ENCODE measurements at regions not wholly inside any gene's neighbourhood (a gene's known extent, or its start where the extent isn't known, plus 50 kb on each side); places are given as distances from the start of the nearest gene placed in this dataset.
A peak's percentile ranks its signal among the peaks of the same experiment; 100 is the strongest.

DNA sequence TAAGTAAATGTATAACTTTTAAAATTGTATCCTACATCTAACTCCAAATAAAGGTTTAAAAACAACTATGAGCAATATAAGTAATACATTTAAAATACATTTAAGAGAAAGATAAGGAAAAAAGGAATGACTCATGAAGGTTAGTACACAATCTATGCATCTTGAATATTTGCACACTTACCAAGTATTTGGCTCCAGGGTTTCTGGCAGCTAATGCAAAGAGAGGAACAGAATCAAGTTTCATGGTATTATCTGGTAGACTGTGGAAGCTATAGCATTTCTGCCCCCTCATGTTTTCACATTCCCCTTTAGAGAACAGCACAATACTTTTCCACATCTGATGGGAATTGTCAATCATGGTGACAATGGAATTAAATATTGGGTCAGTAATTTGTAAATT lies 132.1 kb downstream of the COX7C start:
- Histone ChIP-seq H3K36me3 (no peaks in the 10 kb centered on the region), H3K4me3 (no peak overlapping the region), H4K20me1 (ENCODE audit: low read depth) (no peaks in the 10 kb centered on the region), H3K9ac (no peak overlapping the region), H3K9me3 (ENCODE audit: low read depth) (no peaks in the 10 kb centered on the region), H3F3A (ENCODE audit: low read depth) (no peaks in the 10 kb centered on the region), H3K27ac (no peak overlapping the region), H3K4me1 (no peaks in the 10 kb centered on the region), H3K79me2 (ENCODE audit: low read depth) (no peaks in the 10 kb centered on the region), H2AFZ (replicated peaks) (no peak overlapping the region), H3K4me2 (no peak overlapping the region), H3K27me3 (no peaks in the 10 kb centered on the region)
- no peak for DNase-seq (ENCODE audit: low spot score)
- TF ChIP-seq EZH2phosphoT487 (IDR thresholded peaks at IDR 0.05), result no peak
- TF ChIP-seq, protein P1, sequence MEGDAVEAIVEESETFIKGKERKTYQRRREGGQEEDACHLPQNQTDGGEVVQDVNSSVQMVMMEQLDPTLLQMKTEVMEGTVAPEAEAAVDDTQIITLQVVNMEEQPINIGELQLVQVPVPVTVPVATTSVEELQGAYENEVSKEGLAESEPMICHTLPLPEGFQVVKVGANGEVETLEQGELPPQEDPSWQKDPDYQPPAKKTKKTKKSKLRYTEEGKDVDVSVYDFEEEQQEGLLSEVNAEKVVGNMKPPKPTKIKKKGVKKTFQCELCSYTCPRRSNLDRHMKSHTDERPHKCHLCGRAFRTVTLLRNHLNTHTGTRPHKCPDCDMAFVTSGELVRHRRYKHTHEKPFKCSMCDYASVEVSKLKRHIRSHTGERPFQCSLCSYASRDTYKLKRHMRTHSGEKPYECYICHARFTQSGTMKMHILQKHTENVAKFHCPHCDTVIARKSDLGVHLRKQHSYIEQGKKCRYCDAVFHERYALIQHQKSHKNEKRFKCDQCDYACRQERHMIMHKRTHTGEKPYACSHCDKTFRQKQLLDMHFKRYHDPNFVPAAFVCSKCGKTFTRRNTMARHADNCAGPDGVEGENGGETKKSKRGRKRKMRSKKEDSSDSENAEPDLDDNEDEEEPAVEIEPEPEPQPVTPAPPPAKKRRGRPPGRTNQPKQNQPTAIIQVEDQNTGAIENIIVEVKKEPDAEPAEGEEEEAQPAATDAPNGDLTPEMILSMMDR (IDR thresholded peaks at IDR 0.05), result no peak
- no peak overlapping the region for H3K4me3 Mint-ChIP-seq
- no peaks in the 10 kb centered on the region for H3K9me3 Mint-ChIP-seq
- H3K27me3 Mint-ChIP-seq (ENCODE audit: insufficient read depth, low read depth), result no peaks in the 10 kb centered on the region
- no peaks in the 10 kb centered on the region for H3K36me3 Mint-ChIP-seq
- no peaks in the 10 kb centered on the region for H3K4me1 Mint-ChIP-seq
- no peak overlapping the region for H3K27ac Mint-ChIP-seq

DNA sequence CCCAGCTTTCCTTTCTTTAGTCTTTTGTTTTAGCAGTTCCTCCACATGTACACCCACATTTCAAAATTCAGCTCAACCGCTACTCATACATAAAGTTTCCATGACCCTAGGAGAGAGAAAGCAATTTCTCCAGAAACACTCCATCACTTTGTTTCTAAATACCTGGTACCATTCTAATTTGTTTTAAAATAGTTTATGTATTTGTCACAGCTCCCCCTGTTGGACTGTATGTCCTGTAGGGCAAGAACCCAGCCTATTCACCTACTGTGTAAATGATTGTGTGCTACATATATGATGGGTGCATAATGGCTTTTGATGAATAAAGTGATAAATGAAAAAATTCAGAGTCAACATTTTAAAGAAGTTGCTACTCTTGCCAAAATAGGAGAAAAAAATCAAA lies 139.1 kb downstream of the COX7C start:
- H3K4me3 ChIP-seq, result no peak overlapping the region
- H3K4me1 ChIP-seq, result no peaks in the 10 kb centered on the region
- Mint-ChIP-seq H3K9me3 (no peaks in the 10 kb centered on the region), H3K4me3 (no peak overlapping the region), H3K36me3 (no peaks in the 10 kb centered on the region), H3K4me1 (no peaks in the 10 kb centered on the region), H3K27ac (no peak overlapping the region), H3K27me3 (ENCODE audit: insufficient read depth, low read depth) (no peaks in the 10 kb centered on the region)
- no peaks in the 10 kb centered on the region for H4K20me1 ChIP-seq (ENCODE audit: low read depth)
- no peaks in the 10 kb centered on the region for H3K36me3 ChIP-seq
- H2AFZ ChIP-seq (replicated peaks), result no peak overlapping the region
- no peaks in the 10 kb centered on the region for H3K27me3 ChIP-seq
- no peak overlapping the region for H3K27ac ChIP-seq
- H3K79me2 ChIP-seq (ENCODE audit: low read depth), result no peaks in the 10 kb centered on the region
- H3K9me3 ChIP-seq (ENCODE audit: low read depth), result no peaks in the 10 kb centered on the region
- H3K4me2 ChIP-seq, result no peak overlapping the region
- no peak for DNase-seq (ENCODE audit: low spot score)
- H3F3A ChIP-seq (ENCODE audit: low read depth), result no peaks in the 10 kb centered on the region
- TF ChIP-seq, protein P1 (IDR thresholded peaks at IDR 0.05), result peak; percentile 29
- no peak for TF ChIP-seq EZH2 (IDR thresholded peaks at IDR 0.05)
- no peak for TF ChIP-seq EZH2phosphoT487 (IDR thresholded peaks at IDR 0.05)
- H3K9ac ChIP-seq, result no peak overlapping the region

DNA sequence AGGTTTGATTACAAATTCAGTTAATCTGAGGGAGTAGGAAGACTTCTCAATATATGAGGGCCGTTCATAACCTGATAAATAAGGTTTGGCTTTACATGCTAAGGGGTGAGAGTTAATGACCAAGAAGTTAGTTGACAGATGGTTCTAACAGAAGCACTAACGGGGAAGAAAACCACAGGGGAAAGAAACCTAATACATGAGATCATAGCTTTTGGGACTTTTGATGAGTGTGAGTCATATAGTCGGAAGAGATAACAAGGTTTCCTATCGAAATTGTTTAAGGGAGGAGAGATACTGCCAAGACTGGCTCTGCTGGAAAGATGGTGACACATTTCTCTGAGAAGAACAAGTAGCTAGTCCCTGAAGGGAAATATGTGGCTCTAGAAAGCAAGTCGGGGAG lies 140.1 kb downstream of the COX7C start:
- no peaks in the 10 kb centered on the region for H3K36me3 Mint-ChIP-seq
- Histone ChIP-seq H3K27me3 (no peaks in the 10 kb centered on the region), H4K20me1 (ENCODE audit: low read depth) (no peaks in the 10 kb centered on the region), H3K9me3 (ENCODE audit: low read depth) (no peaks in the 10 kb centered on the region), H3F3A (ENCODE audit: low read depth) (no peaks in the 10 kb centered on the region), H3K4me2 (no peak overlapping the region), H3K36me3 (no peaks in the 10 kb centered on the region), H3K4me1 (no peaks in the 10 kb centered on the region), H3K27ac (no peak overlapping the region), H3K9ac (no peak overlapping the region), H3K79me2 (ENCODE audit: low read depth) (no peaks in the 10 kb centered on the region), H2AFZ (replicated peaks) (no peak overlapping the region), H3K4me3 (no peak overlapping the region)
- no peaks in the 10 kb centered on the region for H3K4me1 Mint-ChIP-seq
- H3K9me3 Mint-ChIP-seq, result no peaks in the 10 kb centered on the region
- no peak overlapping the region for H3K4me3 Mint-ChIP-seq
- no peak for DNase-seq (ENCODE audit: low spot score)
- H3K27me3 Mint-ChIP-seq (ENCODE audit: insufficient read depth, low read depth), result no peaks in the 10 kb centered on the region
- H3K27ac Mint-ChIP-seq, result no peak overlapping the region
- TF ChIP-seq EZH2 (IDR thresholded peaks at IDR 0.05), result no peak
- no peak for TF ChIP-seq EZH2phosphoT487 (IDR thresholded peaks at IDR 0.05)
- TF ChIP-seq, protein P1 (IDR thresholded peaks at IDR 0.05), result no peak

DNA sequence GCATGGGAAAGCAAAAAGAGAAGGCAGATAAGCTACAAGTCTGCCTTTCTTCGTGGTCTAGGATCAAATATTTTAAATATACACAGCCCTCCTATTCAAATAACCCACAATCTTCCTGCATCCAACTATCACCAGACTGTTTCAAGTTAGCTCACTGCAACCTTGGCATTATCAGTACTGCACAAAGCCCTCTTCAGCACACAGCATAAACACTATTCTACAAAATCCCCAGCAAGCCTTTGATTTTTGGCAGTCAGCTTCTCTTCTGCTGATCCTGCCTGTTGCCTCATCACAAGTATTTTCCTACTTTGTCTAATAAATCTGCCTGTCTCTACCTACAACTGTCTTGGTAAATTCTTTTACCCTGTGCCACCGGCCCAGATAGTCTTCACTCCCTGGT lies 142.9 kb downstream of the COX7C start:
- H3K79me2 ChIP-seq (ENCODE audit: low read depth), result no peaks in the 10 kb centered on the region
- H3K4me1 ChIP-seq, result peaks cover 8% of the 10 kb centered on the region
- no peak overlapping the region for H3K4me2 ChIP-seq
- no peaks in the 10 kb centered on the region for H3K27me3 ChIP-seq
- no peak overlapping the region for H3K27ac Mint-ChIP-seq
- no peaks in the 10 kb centered on the region for H3F3A ChIP-seq (ENCODE audit: low read depth)
- no peak overlapping the region for H3K4me3 ChIP-seq
- H4K20me1 ChIP-seq (ENCODE audit: low read depth), result no peaks in the 10 kb centered on the region
- peaks cover 11% of the 10 kb centered on the region for H3K4me1 Mint-ChIP-seq
- no peak for DNase-seq (ENCODE audit: low spot score)
- no peaks in the 10 kb centered on the region for H3K36me3 ChIP-seq
- H3K36me3 Mint-ChIP-seq, result no peaks in the 10 kb centered on the region
- no peaks in the 10 kb centered on the region for H3K27me3 Mint-ChIP-seq (ENCODE audit: insufficient read depth, low read depth)
- H3K4me3 Mint-ChIP-seq, result no peak overlapping the region
- TF ChIP-seq, protein P1 (IDR thresholded peaks at IDR 0.05), result no peak
- TF ChIP-seq EZH2 (IDR thresholded peaks at IDR 0.05), result no peak
- no peak for TF ChIP-seq EZH2phosphoT487 (IDR thresholded peaks at IDR 0.05)
- no peak overlapping the region for H2AFZ ChIP-seq (replicated peaks)
- H3K9me3 ChIP-seq (ENCODE audit: low read depth), result no peaks in the 10 kb centered on the region
- H3K9me3 Mint-ChIP-seq, result no peaks in the 10 kb centered on the region
- no peak overlapping the region for H3K27ac ChIP-seq
- H3K9ac ChIP-seq, result no peak overlapping the region
